Keratinocyte (primary cell): ENCODE measurements at regions not wholly inside any gene's neighbourhood (a gene's known extent, or its start where the extent isn't known, plus 50 kb on each side); places are given as distances from the start of the nearest gene placed in this dataset.
A peak's percentile ranks its signal among the peaks of the same experiment; 100 is the strongest.

Source experiments
- DNase-seq: peaks from one replicate; pipeline ENCODE4 v3.0.0-alpha.2; 2011; ENCODE audit warnings: low read depth, missing footprints, low spot score
- FAIRE-seq: peaks from 2 replicates; lab custom pipeline; 2011; peaks lifted over from hg19 to GRCh38; lab: Jason Lieb, UNC
- H2AFZ ChIP-seq: 2 replicates; pipeline ENCODE4 v1.6.0; 2012; ENCODE audit warnings: low read length, control low read depth, inconsistent platforms; ENCODE audit not compliant: control insufficient read depth
- H3K27ac ChIP-seq: 2 replicates; pipeline ENCODE4 v1.5.1; 2011; ENCODE audit warnings: low read length; ENCODE audit not compliant: control insufficient read depth, insufficient read depth
- H3K27me3 ChIP-seq: 3 replicates; pipeline ENCODE4 v1.6.0; 2011; ENCODE audit warnings: low read length; ENCODE audit not compliant: control insufficient read depth, insufficient read depth; ENCODE audit errors: extremely low read depth
- H3K36me3 ChIP-seq, 2 experiments: 2 replicates in 1 of 2; 3 replicates in 1 of 2; pipeline ENCODE4 v1.5.1; 2011; ENCODE audit warnings: low read length in 2 of 2, mild to moderate bottlenecking in 1 of 2; ENCODE audit not compliant: control insufficient read depth in 2 of 2, insufficient read depth in 2 of 2; ENCODE audit errors: extremely low read depth in 1 of 2
- H3K4me1 ChIP-seq: 3 replicates; pipeline ENCODE4 v1.5.1; 2011; ENCODE audit warnings: low read length; ENCODE audit not compliant: control insufficient read depth, insufficient read depth; ENCODE audit errors: extremely low read depth
- H3K4me2 ChIP-seq: 3 replicates; pipeline ENCODE4 v1.6.0; 2011; ENCODE audit warnings: low read depth, low read length; ENCODE audit not compliant: control insufficient read depth, insufficient read depth; ENCODE audit errors: extremely low read depth
- H3K4me3 ChIP-seq, 3 experiments: fragments of 200-600 bp in 1 of 3; sonication (generic) in 1 of 3; 2 replicates in 2 of 3; 3 replicates in 1 of 3; pipeline ENCODE4 v1.5.1; 2011 to 2016; ENCODE audit warnings: low read length in 3 of 3, mild to moderate bottlenecking in 3 of 3, control low read depth in 2 of 3, inconsistent platforms in 1 of 3, low read depth in 1 of 3, mixed read lengths in 1 of 3, mixed run types in 1 of 3, moderate library complexity in 1 of 3; ENCODE audit not compliant: control insufficient read depth in 2 of 3, insufficient read depth in 2 of 3; ENCODE audit errors: extremely low read depth in 1 of 3
- H3K79me2 ChIP-seq: 2 replicates; pipeline ENCODE4 v1.6.0; 2012; ENCODE audit warnings: low read length; ENCODE audit not compliant: control insufficient read depth, insufficient read depth
- H3K9ac ChIP-seq: 3 replicates; pipeline ENCODE4 v1.6.0; 2011; ENCODE audit warnings: low read length; ENCODE audit not compliant: control insufficient read depth, insufficient read depth; ENCODE audit errors: extremely low read depth
- H3K9me1 ChIP-seq: 3 replicates; pipeline ENCODE4 v1.6.0; 2011; ENCODE audit warnings: low read length; ENCODE audit not compliant: control insufficient read depth, insufficient read depth; ENCODE audit errors: extremely low read depth
- H3K9me3 ChIP-seq: 2 replicates; pipeline ENCODE4 v1.5.1; 2012; ENCODE audit warnings: low read depth, low read length; ENCODE audit not compliant: control insufficient read depth
- H4K20me1 ChIP-seq: 3 replicates; pipeline ENCODE4 v1.6.0; 2011; ENCODE audit warnings: low read length; ENCODE audit not compliant: control insufficient read depth, insufficient read depth; ENCODE audit errors: extremely low read depth
- EZH2 ChIP-seq: IDR thresholded peaks from one replicate; pipeline ENCODE4 v1.6.1; 2012; ENCODE audit warnings: inconsistent platforms, mild to moderate bottlenecking, low read length, moderate library complexity
- dilution Hi-C: fragments of 300-500 bp; cut with MboI; formaldehyde crosslinking; loops from one replicate; pipeline ENCODE4 v1.7.0; 2020; ENCODE audit warnings: low sequenced_read_pairs; ENCODE audit not compliant: extremely low pct_ligation_motif_present
- TF ChIP-seq, protein P1 (sequence below), 3 experiments: IDR thresholded peaks in 1 of 3; conservative IDR thresholded peaks in 1 of 3; optimal IDR thresholded peaks in 1 of 3; 2 replicates in 2 of 3; 3 replicates in 1 of 3; pipeline versions ENCODE3 to v1.5.1; 2011; ENCODE audit warnings: low read length in 3 of 3, mild to moderate bottlenecking in 3 of 3, moderate library complexity in 2 of 3, control low read depth in 1 of 3, inconsistent platforms in 1 of 3; ENCODE audit not compliant: insufficient read depth in 2 of 3; ENCODE audit errors: extremely low read depth in 1 of 3

GRCh38 chrX:21131786-21132185 lies 242.4 kb upstream of the CNKSR2 start:
- H3K27ac ChIP-seq, result no peak overlapping the region
- TF ChIP-seq EZH2, result no peak
- TF ChIP-seq, protein P1, sequence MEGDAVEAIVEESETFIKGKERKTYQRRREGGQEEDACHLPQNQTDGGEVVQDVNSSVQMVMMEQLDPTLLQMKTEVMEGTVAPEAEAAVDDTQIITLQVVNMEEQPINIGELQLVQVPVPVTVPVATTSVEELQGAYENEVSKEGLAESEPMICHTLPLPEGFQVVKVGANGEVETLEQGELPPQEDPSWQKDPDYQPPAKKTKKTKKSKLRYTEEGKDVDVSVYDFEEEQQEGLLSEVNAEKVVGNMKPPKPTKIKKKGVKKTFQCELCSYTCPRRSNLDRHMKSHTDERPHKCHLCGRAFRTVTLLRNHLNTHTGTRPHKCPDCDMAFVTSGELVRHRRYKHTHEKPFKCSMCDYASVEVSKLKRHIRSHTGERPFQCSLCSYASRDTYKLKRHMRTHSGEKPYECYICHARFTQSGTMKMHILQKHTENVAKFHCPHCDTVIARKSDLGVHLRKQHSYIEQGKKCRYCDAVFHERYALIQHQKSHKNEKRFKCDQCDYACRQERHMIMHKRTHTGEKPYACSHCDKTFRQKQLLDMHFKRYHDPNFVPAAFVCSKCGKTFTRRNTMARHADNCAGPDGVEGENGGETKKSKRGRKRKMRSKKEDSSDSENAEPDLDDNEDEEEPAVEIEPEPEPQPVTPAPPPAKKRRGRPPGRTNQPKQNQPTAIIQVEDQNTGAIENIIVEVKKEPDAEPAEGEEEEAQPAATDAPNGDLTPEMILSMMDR (optimal IDR thresholded peaks at IDR 0.05 in 1 of 3, IDR thresholded peaks at IDR 0.05 in 1 of 3, conservative IDR thresholded peaks at IDR 0.05 in 1 of 3; ENCODE audit: extremely low read depth in 1 of 3, insufficient read depth in 2 of 3, low read length in 3 of 3), result no peak
- no peaks in the 10 kb centered on the region for H3K4me1 ChIP-seq
- H2AFZ ChIP-seq, result no peak overlapping the region
- no peaks in the 10 kb centered on the region for H3K9me1 ChIP-seq
- FAIRE-seq (no peak), DNase-seq (no peak)
- H3K36me3 ChIP-seq, result no peaks in the 10 kb centered on the region
- no peaks in the 10 kb centered on the region for H4K20me1 ChIP-seq
- H3K27me3 ChIP-seq, result no peaks in the 10 kb centered on the region
- no peak overlapping the region for H3K4me2 ChIP-seq
- dilution Hi-C loops, result no loop called here
- no peak overlapping the region for H3K4me3 ChIP-seq
- H3K9me3 ChIP-seq, result no peaks in the 10 kb centered on the region
- no peak overlapping the region for H3K9ac ChIP-seq
- H3K79me2 ChIP-seq, result no peaks in the 10 kb centered on the region

- Histone ChIP-seq H3K9ac (no peak overlapping the region), H3K27ac (peak overlapping the region; percentile 26), H2AFZ (no peak overlapping the region), H3K9me1 (no peaks in the 10 kb centered on the region), H3K36me3 (no peaks in the 10 kb centered on the region), H3K79me2 (no peaks in the 10 kb centered on the region), H3K4me3 (no peak overlapping the region), H3K4me2 (peak overlapping the region; percentile 16), H3K27me3 (no peaks in the 10 kb centered on the region), H3K9me3 (no peaks in the 10 kb centered on the region), H4K20me1 (no peaks in the 10 kb centered on the region), H3K4me1 (no peaks in the 10 kb centered on the region)
- no peak for FAIRE-seq
- dilution Hi-C loops, result no loop called here
- no peak for TF ChIP-seq EZH2
- TF ChIP-seq, protein P1 (optimal IDR thresholded peaks at IDR 0.05 in 1 of 3, IDR thresholded peaks at IDR 0.05 in 1 of 3, conservative IDR thresholded peaks at IDR 0.05 in 1 of 3; ENCODE audit: extremely low read depth in 1 of 3, insufficient read depth in 2 of 3, low read length in 3 of 3), result no peak
- DNase-seq, result no peak
These were observed 241.4 kb upstream of the CNKSR2 start for GRCh38 chrX:21132686-21133393.
